ENCODE measurements at regions not wholly inside any gene's neighbourhood (a gene's known extent, or its start where the extent isn't known, plus 50 kb on each side); places are given as distances from the start of the nearest gene placed in this dataset.

DNA sequence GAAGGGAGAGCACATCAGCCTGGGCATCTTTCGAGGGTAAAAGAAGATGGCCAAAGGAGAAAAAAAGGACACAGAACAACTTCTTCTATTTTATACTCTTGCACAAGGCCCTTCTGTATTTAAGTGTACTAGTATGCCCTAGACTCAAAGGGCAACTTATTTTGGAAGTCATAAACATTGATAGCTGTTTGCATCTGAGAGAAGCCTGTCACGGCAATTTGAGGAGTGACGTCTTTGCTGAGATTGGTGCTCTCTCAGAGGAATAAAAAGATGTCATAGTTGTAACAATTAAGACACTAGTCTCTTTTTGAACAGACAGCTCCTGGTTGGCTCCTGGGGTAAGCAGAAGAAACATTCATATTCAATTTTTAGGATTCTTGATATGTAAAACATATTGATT lies 260.4 kb upstream of the TTC14 start:
- DNase-seq (ENCODE audit: low spot score), result no peak

- DNase-seq (ENCODE audit: low spot score), result no peak
Observed at GRCh38 chr3:180351601-180352000, 250.4 kb upstream of the TTC14 start.

DNA sequence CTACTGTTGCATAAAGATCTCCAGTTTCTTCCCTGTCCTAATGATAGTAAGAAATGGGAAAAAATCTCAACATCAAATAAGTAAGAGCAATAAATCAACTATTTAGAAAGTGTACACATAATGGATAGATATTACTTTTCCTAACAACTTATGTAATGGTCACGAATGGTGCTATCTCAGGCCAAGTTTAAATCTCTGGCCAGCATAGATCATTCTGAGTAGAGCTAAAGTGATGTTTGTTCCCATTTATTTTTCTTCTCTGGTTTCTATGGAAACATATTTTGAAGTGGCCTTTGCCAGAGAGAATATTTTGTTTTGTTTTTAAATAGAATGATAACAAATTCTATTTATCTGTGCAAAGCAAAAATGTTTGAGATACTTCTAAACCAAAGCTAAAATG lies 249.7 kb upstream of the TTC14 start:
- no peak for DNase-seq (ENCODE audit: low spot score)

- DNase-seq (ENCODE audit: low spot score), result no peak
Observed at GRCh38 chr3:180354214-180354613, 247.7 kb upstream of the TTC14 start.

- DNase-seq (ENCODE audit: low spot score), result peak; percentile 2
Observed at GRCh38 chr3:180358179-180358578, 243.8 kb upstream of the TTC14 start.

DNA sequence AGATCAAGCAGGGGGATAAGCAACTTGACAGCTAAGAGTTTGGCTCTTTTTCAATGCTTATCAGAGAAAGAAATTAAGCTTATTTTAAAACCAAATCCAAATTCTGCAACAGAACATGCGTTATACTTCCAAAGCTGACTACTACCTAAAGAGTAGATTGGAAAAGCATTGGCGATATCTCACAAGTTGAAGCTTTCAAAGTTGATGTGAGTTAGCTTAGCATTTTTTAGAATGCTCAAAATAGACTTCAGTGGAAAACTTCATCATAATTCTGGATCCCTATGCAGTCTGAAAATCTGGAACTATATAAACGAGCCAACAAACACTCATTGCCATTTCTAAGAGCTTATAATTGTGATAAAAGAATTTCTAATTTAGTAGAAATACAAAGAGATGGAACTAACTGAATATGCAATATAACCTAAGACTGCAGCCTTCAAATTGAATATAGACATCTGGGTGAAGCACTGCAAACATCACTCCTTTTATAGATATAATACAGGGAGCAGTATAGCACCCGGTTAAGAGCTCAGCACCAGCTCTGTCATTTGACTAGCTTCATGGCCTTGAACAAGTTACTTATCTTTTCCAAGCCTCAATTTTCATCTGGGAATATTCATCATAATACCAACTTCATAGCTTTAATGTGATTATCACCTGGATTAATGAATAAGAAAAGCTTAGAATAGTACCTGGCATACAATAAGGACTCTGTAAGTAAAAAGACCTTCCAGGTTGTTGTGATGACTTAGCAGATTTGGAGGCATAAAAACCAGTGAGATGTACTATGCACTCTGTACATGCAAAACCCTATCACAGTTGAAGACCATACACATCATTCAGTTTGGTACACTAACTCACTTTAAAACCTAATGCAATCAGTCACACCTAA lies 242.7 kb upstream of the TTC14 start:
- DNase-seq (ENCODE audit: low spot score), result no peak

DNA sequence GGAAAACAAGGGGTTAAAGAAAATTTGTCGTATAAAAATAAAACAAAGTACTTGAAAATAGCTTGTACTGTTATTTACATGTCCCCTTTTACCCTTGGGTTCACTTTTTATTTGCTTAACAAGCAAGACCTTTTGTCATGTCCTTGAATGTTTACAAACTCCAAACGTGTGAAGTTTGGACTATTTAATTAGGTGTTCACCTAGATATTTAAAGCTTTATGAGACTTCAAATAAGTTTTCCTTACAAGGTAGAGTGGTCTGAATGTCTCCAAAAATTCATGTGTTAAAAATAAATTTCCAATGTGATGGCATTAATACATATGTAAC lies 242.0 kb upstream of the TTC14 start:
- no peak for DNase-seq (ENCODE audit: low spot score)

- no peak for DNase-seq (ENCODE audit: low spot score)
Observed at GRCh38 chr3:180362081-180362480, 239.9 kb upstream of the TTC14 start.

DNA sequence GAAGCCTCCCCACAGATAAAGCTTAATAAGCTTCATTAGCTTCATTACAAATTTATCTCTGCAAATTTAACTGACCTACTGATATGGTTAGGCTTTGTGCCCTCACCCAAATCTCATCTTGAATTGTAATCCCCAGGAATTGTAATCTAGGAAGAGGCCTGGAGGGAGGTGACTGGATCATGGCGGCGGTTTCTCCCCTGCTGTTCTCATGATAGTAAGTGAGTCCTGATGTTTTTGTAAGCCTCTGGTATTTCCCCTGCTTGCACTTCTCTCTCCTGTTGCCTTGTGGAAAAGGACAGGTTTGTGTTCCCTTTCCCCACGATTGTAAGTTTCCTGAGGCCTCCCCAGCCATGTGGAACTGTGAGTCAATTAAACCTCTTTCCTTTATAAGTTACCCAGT lies 226.1 kb upstream of the TTC14 start:
- DNase-seq (ENCODE audit: low spot score), result no peak

DNA sequence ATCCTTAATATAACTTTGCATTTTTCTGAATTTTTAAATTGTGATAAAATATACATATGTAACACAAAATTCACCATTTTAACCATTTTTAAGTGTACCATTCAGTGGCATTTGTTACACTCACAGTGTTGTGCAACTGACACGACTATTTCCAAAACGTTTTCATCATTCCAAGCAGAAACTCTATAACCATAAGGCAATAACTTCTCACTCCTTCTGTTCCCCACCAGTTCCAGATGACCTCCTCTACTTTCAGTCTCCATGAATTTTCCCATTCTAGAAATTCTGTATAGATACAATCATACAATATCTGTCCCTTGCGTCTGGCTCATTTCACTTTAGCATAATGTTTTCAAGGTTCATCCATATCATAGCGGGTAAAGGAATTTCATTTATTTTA lies 223.5 kb upstream of the TTC14 start:
- DNase-seq (ENCODE audit: low spot score), result no peak

- no peak for DNase-seq (ENCODE audit: low spot score)
Observed at GRCh38 chr3:180382638-180383180, 219.3 kb upstream of the TTC14 start.

DNA sequence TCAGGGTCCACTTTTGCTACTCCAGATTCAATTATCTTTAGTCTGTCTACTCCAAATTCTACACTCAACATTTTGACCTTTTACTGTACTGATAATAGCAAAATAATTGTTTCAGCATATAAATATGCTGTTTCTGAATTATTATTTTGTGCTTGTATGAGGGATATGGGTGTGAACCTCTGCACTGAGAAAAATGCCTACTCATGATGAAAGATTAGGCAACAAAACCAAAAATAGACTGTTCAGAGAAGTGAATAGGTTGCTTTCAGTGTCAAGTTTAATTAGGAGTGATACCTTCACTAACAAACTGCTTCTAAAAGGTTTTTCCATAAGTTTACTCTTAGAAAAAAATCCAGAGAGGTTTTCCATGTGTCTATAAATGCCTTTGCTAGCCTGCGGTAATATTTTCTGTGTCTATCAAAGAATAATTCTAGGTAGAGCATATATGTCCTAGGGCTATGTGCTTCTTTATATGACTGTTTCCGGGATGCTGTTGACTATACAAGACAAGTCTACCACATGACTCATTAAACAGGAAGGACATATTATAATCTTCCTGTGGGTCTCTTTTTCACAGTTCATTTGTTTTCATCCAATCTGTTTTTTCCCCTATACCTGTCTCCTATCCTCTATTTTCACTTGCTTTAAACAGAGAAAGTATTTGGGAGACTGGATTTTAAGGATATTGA lies 218.5 kb upstream of the TTC14 start:
- peak; percentile 66 for DNase-seq (ENCODE audit: low spot score)

- DNase-seq (ENCODE audit: low spot score), result no peak
Observed at GRCh38 chr3:180390313-180390712, 211.7 kb upstream of the TTC14 start.

DNA sequence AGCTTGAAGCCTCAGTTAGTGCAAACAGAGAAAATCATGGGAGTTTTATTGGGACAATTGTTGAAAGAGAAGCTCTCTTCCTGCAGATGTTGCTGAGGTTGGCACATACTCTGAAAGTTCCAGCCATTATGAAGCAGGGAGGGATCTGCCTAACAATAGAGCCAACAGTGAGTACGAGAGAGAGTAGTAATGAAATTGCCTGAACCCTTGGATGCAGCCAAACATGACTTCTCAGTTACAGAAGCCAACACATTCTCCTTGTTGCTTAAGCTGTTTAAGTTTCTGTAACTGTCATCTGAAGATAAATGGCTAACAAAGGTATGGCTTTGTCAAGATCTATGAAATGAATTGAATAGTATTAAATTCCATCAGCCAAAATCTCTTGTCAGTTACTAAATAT lies 211.0 kb upstream of the TTC14 start:
- no peak for DNase-seq (ENCODE audit: low spot score)

DNA sequence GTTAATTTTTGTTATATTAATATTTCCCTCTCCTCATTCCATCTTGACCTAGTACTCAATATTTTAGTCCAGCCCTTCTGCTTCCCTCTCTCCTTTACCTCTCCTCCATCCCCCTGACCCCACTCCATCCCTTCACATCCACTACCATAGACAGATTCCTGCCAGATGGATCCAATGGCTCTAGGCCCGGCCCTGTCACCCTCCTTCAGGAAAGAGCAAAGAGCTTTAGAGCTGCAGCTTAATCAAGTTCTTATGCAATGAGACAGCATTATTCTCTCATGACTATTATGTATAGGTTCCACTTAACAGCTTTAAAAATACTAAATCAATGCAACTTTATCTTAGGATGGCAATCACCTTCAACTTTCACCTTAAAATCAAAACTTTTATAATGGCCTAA lies 200.7 kb upstream of the TTC14 start:
- no peak for DNase-seq (ENCODE audit: low spot score)

GRCh38 chr3:180402471-180403073 lies 199.4 kb upstream of the TTC14 start:
- DNase-seq (ENCODE audit: low spot score), result peak; percentile 53

DNA sequence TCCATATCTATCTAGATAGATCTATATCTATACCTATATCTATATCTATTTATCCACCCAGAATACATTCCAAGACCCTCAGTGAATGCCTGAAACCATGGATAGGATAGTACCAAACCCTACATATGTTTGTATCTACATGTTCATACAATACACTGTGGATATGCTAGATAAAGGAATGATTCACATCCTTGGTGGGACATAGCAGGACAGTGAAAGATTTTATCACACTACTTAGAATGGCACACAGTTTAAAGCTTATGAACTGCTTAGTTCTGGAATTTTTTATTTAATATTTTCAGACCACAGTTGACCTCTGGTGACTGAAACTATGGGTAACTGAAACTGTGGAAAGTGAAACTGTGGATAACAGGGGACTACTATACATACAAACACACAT lies 198.8 kb upstream of the TTC14 start:
- no peak for DNase-seq (ENCODE audit: low spot score)

- peak; percentile 74 for DNase-seq (ENCODE audit: low spot score)
Observed at GRCh38 chr3:180408654-180409053, 193.3 kb upstream of the TTC14 start.

GRCh38 chr3:180409170-180409569 lies 192.8 kb upstream of the TTC14 start:
- DNase-seq (ENCODE audit: low spot score), result peak; percentile 43

GRCh38 chr3:180409883-180410282 lies 192.1 kb upstream of the TTC14 start:
- DNase-seq (ENCODE audit: low spot score), result no peak

- no peak for DNase-seq (ENCODE audit: low spot score)
Observed at GRCh38 chr3:180414157-180414556, 187.8 kb upstream of the TTC14 start.

- peak; percentile 88 for DNase-seq (ENCODE audit: low spot score)
Observed at GRCh38 chr3:180416111-180416594, 185.8 kb upstream of the TTC14 start.

GRCh38 chr3:180417241-180417640 lies 184.7 kb upstream of the TTC14 start:
- no peak for DNase-seq (ENCODE audit: low spot score)

All from kidney tubule cell (primary cell).